ENCODE measurements at regions not wholly inside any gene's neighbourhood (a gene's known extent, or its start where the extent isn't known, plus 50 kb on each side); places are given as distances from the start of the nearest gene placed in this dataset.

DNA sequence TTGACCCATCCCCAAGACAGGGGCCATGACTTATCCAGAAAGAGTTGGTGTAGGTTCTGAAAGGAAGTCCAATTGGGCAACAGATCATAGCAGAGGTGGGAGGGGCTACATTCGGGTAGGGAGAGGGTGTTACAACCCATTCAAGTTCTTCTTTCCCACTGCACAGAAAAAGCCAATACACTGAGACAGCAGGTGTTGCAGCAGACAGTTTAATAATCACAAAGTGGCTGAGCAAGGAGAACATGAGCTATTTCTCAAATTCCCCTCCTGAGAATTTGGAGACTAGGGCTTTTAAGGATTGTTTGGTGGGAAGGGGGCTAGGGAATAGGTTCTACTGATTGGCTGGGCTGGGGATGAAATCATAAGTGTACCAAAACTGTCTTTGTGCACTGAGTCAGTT lies 328.4 kb upstream of the POU3F1 start:
- no peak for DNase-seq

DNA sequence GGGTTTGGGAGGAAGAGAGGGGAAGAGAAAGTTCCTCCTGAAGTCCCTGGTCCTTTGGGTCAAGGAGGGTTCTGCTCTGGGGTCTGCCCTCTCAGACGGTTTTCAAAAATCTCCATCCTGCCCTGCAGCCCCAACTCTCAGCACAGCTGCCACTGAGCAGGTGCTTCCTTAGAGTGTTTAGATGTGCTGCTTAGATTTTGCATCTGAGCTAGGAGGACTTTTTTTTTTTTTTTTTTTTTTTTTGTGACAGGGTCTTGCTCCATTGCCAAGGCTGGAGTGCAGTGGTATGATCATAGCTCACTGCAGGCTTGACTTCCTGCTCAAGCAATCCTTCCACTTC lies 324.9 kb upstream of the POU3F1 start:
- no peak for DNase-seq

GRCh38 chr1:38370716-38371504 lies 324.3 kb upstream of the POU3F1 start:
- no peak for DNase-seq

GRCh38 chr1:38365242-38365641 lies 318.6 kb upstream of the POU3F1 start:
- no peak for DNase-seq

DNA sequence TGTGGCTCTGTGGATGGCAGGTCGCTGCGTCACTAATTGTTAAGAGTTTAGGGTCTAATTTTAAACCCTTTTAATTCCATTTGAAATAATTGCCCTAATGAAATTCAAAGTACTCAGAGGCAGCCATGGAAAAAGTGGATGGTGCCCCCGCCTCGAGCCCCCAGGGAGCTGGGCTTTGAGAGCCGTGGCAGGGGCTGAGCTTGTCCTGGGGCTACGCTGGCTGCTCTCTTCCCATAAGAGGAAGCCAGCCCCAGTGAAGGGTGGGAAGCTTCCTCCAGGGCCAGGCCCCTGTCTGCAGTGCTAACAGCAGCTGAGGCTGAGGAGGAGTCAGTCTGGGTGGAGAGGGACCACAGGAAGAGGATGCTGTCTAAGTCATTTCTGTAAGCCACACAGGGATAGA lies 315.0 kb upstream of the POU3F1 start:
- no peak for DNase-seq

GRCh38 chr1:38360807-38361206 lies 314.2 kb upstream of the POU3F1 start:
- DNase-seq: no peak

- DNase-seq: no peak
Measured at GRCh38 chr1:38353956-38354355, 307.4 kb upstream of the POU3F1 start.

DNA sequence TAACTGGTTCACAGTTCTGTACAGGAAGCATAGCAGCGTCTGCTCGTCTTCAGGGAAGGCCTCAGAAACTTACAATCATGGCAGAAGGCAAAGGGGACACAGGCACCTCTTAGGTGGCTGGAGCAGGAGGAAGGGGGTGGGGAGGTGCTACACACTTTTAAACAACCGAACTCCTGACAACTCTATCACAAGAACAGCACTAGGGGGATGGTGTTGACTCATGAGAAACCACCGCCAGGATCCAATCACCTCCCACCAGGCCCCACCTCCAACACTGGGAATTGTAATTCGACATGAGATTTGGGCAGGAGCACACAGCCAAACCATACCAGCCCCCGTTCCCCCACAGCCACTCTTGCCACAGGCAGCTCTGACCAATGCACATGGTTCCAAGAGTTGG lies 306.3 kb upstream of the POU3F1 start:
- DNase-seq: no peak

DNA sequence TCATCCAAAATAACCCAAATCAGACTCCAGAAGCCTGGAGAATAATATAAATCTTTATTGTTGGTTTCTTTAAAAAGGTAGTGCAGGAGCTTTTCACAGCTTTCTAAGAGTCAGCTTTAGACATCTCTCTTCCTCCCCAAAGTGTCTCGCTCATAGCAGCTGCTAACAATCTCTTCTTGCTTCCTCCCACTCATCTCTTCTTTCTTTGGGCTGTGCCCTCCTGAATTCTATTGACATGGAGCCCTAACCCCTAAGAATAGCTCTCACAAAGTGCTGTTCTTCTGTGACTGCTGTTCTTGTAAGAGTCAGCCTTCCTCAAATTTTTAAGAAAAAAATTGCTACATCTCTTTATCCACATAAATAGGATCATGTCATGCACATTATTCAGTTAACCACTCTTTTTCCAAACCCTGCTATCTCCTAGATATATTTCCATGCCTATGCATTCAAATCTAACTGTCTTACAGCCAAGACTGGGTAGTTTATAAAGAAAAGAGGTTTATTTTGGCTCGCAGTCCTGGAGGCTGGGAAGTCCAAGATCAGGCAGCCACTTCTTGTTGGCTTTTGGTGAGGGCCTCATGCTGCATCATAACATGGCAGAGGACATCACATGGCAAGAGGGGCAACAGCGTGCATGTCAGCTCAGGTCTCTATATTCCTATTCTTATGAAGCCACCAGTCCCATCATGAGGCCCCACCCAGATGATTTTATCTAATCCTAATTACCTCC lies 301.0 kb upstream of the POU3F1 start:
- DNase-seq: no peak

- no peak for DNase-seq
Measured at GRCh38 chr1:38344716-38345115, 298.1 kb upstream of the POU3F1 start.

DNA sequence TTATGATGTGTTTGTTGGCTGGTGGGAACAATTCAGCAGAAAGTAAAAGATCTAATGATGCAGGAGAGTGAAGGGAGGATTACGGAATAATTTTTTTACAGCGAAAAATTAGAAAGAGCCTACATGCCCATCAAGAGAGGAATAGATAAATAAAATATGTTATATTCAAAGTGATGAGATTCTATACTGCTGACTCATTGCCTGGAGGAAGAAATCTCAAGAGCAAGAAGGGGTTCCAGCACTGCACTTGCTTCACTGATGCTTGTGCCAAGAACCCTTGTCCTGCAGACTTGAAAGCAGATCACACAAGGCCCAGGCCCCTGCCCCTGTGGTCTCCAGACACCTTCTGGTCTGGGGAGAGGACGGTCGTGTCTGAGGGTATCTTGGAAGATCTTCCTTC lies 295.1 kb upstream of the POU3F1 start:
- no peak for DNase-seq

GRCh38 chr1:38340409-38340808 lies 293.8 kb upstream of the POU3F1 start:
- no peak for DNase-seq

GRCh38 chr1:38337711-38338110 lies 291.1 kb upstream of the POU3F1 start:
- DNase-seq: no peak

DNA sequence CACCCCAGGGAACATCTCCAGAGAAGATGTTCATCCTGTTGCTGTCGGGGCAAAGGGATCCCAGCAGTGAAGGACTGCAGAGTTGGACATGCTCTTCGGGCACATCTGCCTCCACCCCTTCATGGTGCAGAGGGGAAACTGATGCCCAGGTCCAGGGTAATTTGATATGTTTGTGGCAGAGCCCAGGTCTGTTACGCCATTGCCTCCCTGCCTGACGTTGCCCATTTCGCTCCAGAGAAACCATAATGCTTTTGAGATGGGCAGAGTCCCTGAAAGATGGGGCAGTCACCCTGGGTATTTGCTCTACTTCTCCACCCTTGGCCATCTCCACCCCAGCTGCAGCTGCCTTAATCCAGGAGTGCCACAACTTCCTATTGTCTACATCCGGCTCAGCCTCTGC lies 290.4 kb upstream of the POU3F1 start:
- DNase-seq: no peak

DNA sequence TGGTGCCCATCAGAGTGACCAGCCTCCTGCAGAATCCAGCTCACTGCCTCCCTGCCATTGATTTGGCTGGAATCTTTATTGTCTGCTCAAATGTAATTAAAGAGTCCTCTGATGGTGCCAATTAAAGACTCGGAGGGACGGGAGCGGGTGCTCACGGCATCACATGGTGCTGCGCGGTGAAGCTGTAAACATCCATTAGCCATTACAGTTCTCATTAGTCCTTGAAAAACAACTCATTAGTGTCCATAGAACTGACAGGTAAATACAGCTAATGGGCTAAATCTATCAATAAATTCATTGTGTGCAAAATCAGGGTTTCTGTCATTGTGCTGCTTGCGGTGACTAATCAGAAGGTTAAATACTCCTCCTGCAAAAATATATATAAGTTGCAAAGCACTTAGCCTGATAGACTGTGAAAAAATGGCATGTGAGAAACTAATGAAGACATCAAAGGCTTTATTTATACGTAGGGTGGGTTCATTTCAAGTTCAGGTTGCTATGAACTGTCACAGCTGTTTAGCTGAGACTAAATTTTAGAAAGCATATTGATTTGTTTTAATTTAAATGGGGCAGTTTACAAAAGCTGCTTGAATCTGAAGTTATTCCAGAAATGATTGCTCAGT lies 289.8 kb upstream of the POU3F1 start:
- no peak for DNase-seq

DNA sequence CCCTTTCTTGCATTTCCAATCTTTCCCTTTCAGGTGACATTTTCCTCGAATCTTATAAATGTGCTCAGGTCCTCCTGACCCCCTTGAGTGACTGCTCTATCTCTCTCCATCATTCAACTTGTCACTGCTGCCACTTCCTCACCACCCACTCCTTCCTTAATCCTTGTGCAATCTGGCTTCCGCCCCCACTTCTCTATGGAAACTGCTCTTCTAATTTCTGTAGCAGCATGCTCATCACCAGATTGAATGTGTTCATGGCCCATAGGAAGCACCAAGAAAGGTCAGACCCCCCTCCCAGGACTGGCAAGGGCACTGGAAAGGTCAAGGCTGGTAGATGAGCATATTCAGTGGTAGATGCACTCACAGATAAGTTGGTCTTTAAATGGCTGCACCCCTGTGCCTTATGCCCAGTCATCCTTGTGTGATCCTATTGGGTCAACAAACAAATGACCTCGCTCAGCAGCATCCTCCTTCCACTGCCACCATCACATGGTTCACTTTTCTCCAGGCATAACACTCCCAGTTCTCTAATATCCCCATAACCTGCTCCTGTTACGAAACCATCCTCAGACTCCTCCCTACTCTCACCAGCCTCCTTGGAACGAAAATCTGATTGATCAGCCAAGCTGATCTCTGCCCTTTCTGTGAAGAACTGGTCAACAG lies 288.5 kb upstream of the POU3F1 start:
- DNase-seq: no peak

GRCh38 chr1:38332649-38333310 lies 286.2 kb upstream of the POU3F1 start:
- DNase-seq: no peak

DNA sequence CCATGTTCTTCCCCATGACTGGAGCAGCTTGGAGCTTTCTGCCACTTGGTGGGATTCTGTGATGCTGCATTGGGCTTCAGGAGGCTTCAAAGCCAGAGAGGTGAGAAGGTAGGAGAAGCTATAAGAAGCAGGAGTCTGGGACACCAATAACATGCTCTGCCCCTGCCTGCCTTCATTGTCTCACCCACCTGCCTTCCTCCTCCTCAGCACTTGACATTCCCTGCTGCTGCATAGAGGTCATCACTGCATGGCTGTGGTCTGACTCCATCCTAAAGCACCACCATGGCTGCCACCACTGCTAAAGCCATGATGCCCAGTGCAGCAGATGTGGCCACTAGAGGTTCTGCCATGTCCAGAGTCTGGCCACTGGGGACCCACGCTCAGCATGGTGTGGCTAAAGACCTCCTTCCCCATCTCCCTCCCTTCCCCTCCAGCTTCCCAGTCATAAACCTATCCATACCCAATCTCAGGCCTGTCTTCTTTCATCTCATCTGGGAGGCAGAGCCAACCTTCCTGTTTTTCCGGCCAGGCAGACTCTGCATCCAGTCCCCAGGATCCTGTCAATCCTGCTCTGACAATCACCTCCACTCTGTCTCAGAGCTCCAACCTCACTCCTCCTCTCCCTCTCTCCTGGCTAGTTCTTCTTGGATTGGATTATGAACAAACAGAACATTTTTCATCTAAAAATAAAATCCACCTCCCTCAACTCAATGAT lies 285.1 kb upstream of the POU3F1 start:
- no peak for DNase-seq

DNA sequence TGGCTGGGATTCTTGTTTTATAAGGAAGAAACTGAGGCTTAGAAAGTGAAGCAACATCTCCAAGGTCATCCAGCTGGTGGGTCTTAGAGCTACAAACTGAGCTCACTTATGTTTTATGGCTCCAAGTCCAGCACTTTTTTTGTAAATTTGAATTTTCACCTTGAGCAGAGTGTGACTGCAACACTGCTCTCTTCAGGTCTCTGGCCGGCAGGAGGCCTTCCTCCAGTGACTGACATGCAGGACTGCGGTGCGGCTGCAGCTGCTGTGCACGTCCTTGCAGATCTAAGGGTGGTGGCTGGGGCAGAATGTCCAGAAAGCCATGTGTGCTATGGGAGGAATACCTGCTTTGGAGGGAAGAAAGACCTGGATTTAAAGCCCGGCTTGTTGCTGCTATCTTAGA lies 284.2 kb upstream of the POU3F1 start:
- no peak for DNase-seq

- no peak for DNase-seq
Measured at GRCh38 chr1:38329644-38330043, 283.1 kb upstream of the POU3F1 start.

DNA sequence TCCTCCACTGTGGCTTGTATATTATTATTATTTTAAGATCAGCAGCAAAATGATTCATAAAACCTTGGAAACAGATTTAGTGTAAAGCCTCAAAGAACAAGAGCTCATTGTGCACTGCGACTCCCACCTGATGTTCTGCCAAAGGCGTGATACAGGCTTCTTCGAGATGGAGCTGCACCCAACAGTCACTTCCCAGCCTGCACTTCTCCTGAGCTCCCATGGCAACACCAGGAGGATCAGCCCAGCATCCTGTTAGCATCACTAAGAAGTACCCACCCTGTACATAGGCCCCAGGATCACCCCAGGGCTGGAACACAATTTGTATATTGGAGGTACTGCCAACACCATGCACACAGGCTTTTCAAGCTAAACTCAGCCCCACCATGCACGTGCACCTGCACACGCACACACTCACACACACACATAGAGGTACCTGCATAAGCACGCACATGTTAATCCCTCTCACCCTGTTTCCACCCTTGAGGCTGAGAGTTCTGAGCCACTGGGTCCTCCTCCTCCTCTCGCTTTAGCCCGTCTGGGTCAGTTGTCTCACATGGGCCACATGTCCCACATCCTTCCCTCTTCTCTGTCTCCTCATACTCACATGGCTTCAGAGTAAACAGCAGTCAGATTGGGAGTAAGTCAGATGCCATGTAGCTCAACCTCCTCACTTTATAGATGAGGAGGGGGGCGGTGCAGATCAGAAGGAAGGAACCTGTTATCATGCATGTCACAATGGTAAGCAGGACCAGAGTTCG lies 281.9 kb upstream of the POU3F1 start:
- DNase-seq: no peak

DNA sequence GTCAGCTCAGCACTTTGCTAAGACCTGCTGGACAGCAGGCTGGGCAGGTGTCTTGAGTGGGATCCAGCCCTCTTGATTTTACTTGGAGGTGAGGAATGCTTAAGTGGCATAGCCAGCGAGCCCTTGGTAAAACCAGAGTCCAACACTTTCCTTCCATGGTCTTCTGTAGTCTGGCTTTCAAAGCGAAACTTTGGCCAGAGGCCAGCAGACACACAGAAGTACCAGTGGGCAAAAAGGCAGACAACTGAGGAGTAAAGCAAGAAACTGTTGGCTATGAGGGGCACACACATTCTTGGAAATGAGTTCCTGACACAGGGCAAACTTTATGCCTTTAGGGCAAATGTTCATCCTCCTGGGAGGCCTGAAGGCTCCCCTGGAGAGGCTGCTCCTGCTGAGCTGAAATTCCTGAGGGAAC lies 281.0 kb upstream of the POU3F1 start:
- DNase-seq: no peak

All from stimulated activated CD4-positive, alpha-beta T cell treated with anti-CD3 and anti-CD28 coated beads, Interleukin-4, amount 100 ng/mL, for 24 hours (primary cell).